ENCODE measurements at regions not wholly inside any gene's neighbourhood (a gene's known extent, or its start where the extent isn't known, plus 50 kb on each side); places are given as distances from the start of the nearest gene placed in this dataset.

DNA sequence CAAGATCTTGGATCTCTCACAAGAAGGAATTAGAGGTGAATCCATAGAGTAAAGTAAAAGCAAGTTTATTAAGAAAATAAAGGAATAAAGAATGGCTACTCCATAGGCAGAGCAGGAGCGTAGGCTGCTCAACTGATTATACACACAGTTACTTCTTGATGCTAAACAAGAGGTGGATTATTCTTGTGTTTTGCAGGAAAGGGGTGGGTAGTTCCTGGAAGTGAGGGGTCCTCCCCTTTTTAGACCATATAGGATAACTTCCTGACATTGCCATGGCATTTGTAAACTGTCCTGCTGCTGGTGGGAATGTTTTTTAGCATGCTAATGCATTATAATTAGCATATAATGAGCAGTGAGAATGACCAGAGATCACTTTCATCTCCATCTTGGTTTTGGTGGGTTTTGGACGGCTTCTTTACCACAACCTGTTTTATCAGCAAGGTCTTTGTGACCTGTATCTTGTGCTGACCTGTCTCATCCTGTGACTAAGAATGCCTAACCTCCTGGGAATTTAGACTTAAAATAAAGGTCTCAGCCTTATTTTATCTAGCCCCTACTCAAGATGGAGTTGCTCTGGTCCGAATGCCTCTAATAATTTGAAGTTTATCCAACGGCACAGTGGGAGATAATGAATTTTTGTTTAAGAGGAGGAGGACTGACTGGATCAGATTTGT lies 165.7 kb upstream of the DMRT1 start:
- no peak for DNase-seq
- no peaks in the 10 kb centered on the region for H3K27me3 ChIP-seq
- no peaks in the 10 kb centered on the region for H3K4me1 ChIP-seq
- H3K36me3 ChIP-seq, result no peaks in the 10 kb centered on the region
- H3K9me3 ChIP-seq, result no peaks in the 10 kb centered on the region
- H3K27ac ChIP-seq, result no peak overlapping the region
- H3K4me3 ChIP-seq, result no peak overlapping the region
- TF ChIP-seq POLR2A (IDR thresholded peaks at IDR 0.05), result no peak
- TF ChIP-seq, protein P1, sequence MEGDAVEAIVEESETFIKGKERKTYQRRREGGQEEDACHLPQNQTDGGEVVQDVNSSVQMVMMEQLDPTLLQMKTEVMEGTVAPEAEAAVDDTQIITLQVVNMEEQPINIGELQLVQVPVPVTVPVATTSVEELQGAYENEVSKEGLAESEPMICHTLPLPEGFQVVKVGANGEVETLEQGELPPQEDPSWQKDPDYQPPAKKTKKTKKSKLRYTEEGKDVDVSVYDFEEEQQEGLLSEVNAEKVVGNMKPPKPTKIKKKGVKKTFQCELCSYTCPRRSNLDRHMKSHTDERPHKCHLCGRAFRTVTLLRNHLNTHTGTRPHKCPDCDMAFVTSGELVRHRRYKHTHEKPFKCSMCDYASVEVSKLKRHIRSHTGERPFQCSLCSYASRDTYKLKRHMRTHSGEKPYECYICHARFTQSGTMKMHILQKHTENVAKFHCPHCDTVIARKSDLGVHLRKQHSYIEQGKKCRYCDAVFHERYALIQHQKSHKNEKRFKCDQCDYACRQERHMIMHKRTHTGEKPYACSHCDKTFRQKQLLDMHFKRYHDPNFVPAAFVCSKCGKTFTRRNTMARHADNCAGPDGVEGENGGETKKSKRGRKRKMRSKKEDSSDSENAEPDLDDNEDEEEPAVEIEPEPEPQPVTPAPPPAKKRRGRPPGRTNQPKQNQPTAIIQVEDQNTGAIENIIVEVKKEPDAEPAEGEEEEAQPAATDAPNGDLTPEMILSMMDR (IDR thresholded peaks at IDR 0.05), result no peak

DNA sequence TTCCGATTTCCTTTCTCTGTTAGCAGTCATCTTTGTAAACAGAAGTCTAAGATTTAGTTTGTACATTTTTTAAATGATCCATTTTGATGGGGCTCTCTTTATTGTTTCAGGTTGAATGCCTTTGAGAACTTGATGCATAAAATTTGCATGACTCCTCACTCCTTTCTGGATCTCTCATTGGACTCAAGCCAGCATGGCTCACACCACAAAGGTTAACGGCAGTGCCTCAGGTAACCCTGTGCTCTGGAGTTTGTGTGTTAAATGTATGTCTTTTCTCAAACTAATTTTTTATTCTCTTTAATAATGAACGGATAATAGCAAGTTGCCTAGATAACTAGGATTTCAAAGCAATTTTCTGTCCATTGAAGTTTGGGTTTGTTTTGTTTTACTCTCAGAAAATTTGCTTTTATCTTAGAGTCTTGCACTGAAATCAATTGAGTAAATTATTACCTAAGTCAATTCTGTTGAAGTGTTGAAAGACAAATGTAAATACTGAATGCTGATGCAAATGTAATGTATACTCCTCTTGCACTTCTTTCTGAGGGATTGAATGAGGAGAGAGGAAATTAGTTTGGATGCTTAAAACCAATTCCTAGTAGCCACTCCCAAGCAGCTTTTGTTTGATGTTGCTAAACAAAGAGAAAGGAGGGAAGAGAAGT lies 164.6 kb upstream of the DMRT1 start:
- TF ChIP-seq POLR2A (IDR thresholded peaks at IDR 0.05), result no peak
- TF ChIP-seq, protein P1 (IDR thresholded peaks at IDR 0.05), result no peak
- peak overlapping the region in 3 of 4 donors; percentile 9 to 45 (median 26) for H3K27ac ChIP-seq

DNA sequence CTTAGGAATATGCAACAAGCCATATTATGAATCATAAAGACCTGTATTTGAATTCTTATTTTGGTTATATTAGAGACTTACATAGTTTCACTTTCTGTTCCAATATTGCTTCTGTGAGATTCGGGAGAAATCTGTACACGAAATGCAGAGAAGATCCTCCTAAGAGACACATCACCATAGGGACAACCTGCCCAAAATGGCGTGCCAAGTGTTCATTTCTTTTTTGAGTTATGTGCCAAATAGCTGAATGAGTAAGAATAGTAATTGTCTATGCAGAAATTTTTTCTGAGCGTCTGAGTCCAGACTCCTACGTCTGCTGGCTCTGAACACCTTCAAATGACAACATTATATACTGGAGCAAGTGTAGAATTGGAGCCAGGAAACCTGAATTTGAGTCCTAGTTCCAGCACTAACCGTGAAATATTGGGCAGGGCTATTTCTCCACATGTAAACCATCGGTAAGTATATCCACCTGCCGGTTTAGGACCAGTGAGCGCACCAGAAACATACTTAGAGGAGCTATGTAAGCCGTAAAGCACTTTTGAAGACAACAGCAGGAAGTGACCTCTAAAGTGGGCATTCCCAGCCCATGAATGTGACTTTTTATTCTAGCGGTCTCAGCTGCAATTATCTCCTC lies 163.9 kb upstream of the DMRT1 start:
- Histone ChIP-seq H3K4me1 (no peaks in the 10 kb centered on the region), H3K27me3 (no peaks in the 10 kb centered on the region), H3K4me3 (peak overlapping the region in 3 of 4 donors; percentile 9 to 50 (median 33)), H3K27ac (peak overlapping the region in 3 of 4 donors; percentile 9 to 45 (median 26)), H3K9me3 (no peaks in the 10 kb centered on the region), H3K36me3 (no peaks in the 10 kb centered on the region)
- no peak for DNase-seq
- no peak for TF ChIP-seq POLR2A (IDR thresholded peaks at IDR 0.05)
- TF ChIP-seq, protein P1 (IDR thresholded peaks at IDR 0.05), result no peak

More for the DNA sequence above, 164.6 kb upstream of the DMRT1 start:
- H3K27me3 ChIP-seq, result no peaks in the 10 kb centered on the region
- H3K4me3 ChIP-seq, result peak overlapping the region in 3 of 4 donors; percentile 9 to 50 (median 33)
- no peaks in the 10 kb centered on the region for H3K36me3 ChIP-seq
- no peak for DNase-seq
- H3K9me3 ChIP-seq, result no peaks in the 10 kb centered on the region
- H3K4me1 ChIP-seq, result no peaks in the 10 kb centered on the region

DNA sequence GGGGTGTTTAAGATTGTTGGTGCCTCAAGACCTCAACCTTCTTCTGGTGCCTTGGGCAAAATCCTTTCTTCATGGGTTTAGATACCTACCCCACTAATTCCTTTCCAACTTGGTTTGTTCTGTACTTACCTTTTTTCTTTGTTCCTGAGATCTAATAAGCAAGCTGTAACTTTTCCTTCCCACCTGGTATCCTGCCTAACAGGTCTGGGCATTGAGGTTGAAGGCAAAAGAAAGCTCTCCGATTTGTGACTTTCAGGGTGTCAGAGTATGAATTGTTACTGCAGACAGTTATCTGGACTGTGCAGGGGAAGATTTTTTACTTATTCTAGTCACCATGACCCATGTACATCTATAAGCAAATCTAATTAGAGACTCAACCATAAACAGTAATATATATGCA lies 162.6 kb upstream of the DMRT1 start:
- no peak for DNase-seq
- no peak overlapping the region for H3K27ac ChIP-seq
- TF ChIP-seq, protein P1 (IDR thresholded peaks at IDR 0.05), result no peak
- TF ChIP-seq POLR2A (IDR thresholded peaks at IDR 0.05), result no peak
- H3K4me1 ChIP-seq, result no peaks in the 10 kb centered on the region
- H3K27me3 ChIP-seq, result no peaks in the 10 kb centered on the region
- no peaks in the 10 kb centered on the region for H3K9me3 ChIP-seq
- no peaks in the 10 kb centered on the region for H3K36me3 ChIP-seq
- no peak overlapping the region for H3K4me3 ChIP-seq

DNA sequence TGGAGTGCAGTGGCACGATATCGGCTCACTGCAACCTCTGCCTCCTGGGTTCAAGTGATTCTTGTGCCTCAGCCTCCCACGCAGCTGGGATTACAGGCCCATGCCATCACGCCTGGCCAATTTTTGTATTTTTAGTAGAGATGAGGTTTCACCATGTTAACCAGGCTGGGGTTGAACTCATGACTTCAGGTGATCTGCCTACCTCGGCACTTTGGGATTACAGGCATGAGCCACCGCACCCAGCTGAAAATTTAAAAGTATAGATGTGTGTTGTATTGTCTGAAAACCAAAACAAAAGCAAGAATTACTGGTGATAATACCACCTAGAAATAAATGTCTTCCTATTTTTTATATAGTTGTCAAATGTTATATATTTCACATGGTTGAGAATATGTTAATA lies 162.0 kb upstream of the DMRT1 start:
- Histone ChIP-seq H3K27me3 (no peaks in the 10 kb centered on the region), H3K27ac (no peak overlapping the region), H3K9me3 (no peaks in the 10 kb centered on the region), H3K36me3 (no peaks in the 10 kb centered on the region), H3K4me1 (no peaks in the 10 kb centered on the region), H3K4me3 (no peak overlapping the region)
- TF ChIP-seq POLR2A (IDR thresholded peaks at IDR 0.05), result no peak
- DNase-seq, result no peak

DNA sequence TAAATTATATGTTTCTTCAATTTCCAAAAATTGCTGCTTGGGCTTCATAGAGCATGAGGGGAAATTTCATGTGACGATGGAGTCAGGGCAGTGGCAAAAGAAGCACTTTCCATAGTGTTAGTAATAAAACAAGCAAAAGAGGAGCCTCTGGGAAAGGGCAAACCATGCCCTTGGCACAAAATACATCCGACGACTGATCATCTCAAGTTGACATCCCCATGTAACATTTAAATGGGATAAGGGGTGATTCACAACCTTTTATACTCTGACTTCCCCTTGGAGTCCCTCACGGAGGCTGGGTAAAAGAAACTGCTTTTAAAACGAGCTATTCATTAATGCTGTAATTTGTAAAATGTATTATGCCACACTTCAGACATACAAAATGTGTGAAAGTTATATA lies 161.4 kb upstream of the DMRT1 start:
- TF ChIP-seq, protein P1 (IDR thresholded peaks at IDR 0.05), result no peak
- TF ChIP-seq POLR2A (IDR thresholded peaks at IDR 0.05), result no peak
- no peaks in the 10 kb centered on the region for H3K36me3 ChIP-seq
- H3K27me3 ChIP-seq, result no peaks in the 10 kb centered on the region
- no peak for DNase-seq
- no peaks in the 10 kb centered on the region for H3K4me1 ChIP-seq
- no peak overlapping the region for H3K4me3 ChIP-seq
- no peaks in the 10 kb centered on the region for H3K9me3 ChIP-seq
- no peak overlapping the region for H3K27ac ChIP-seq
